IMR-90 (cell line): ENCODE measurements at regions not wholly inside any gene's neighbourhood (a gene's known extent, or its start where the extent isn't known, plus 50 kb on each side); places are given as distances from the start of the nearest gene placed in this dataset.

Source experiments
- ATAC-seq: fragments of 200-7000 bp; cut with Tn5 transposase; 2 replicates; pipeline ENCODE4 v1.9.1; 2020; ENCODE audit warnings: low read depth, mild to moderate bottlenecking, moderate library complexity
- BruUV-seq: library from RNA; stranded (reverse); fragments of 400-500 nt; replicated peaks from 2 replicates; lab custom pipeline; 2021; lab: Mats Ljungman, UMichigan
- CTCF ChIA-PET: fragments of 300-600 bp; formaldehyde crosslinking; extraction: SDS; loops from one replicate; lab custom pipeline; 2021; ENCODE audit warnings: antibody characterized with exemption; lab: Yijun Ruan, JAX
- POLR2A ChIA-PET: fragments of 300-600 bp; sonication (Branson Sonifier 250); formaldehyde crosslinking; loops from one replicate; lab custom pipeline; 2022; ENCODE audit warnings: antibody characterized with exemption; ENCODE audit not compliant: unreplicated experiment; lab: Charles Lee
- DNase-seq: peaks from one replicate; pipeline ENCODE4 v3.0.0; 2013
- H2AFZ ChIP-seq: replicated peaks from 2 replicates; pipeline ENCODE3; 2013; ENCODE audit warnings: low read length, mild to moderate bottlenecking; ENCODE audit not compliant: poor library complexity
- H2AK5ac ChIP-seq: 2 replicates; pipeline ENCODE4 v1.6.1; 2013; ENCODE audit warnings: low read depth, low read length, inconsistent platforms
- H2AK9ac ChIP-seq: replicated peaks from 2 replicates; pipeline ENCODE3; 2013; ENCODE audit warnings: mild to moderate bottlenecking, low read depth, low read length, moderate library complexity; ENCODE audit not compliant: poor library complexity
- H2BK120ac ChIP-seq: 2 replicates; pipeline ENCODE4 v1.6.1; 2013; ENCODE audit warnings: low read depth, low read length, inconsistent platforms
- H2BK15ac ChIP-seq: 3 replicates; pipeline ENCODE4 v1.6.1; 2013; ENCODE audit warnings: low read depth, low read length, inconsistent platforms
- H2BK20ac ChIP-seq: 2 replicates; pipeline ENCODE4 v1.6.1; 2013; ENCODE audit warnings: low read depth, mild to moderate bottlenecking, inconsistent platforms, low read length, moderate library complexity
- H2BK5ac ChIP-seq: 2 replicates; pipeline ENCODE4 v1.6.1; 2013; ENCODE audit warnings: mild to moderate bottlenecking, low read depth, low read length, inconsistent platforms; ENCODE audit not compliant: poor library complexity, severe bottlenecking
- H3K14ac ChIP-seq: replicated peaks from 2 replicates; pipeline ENCODE4 v1.6.1; 2013; ENCODE audit warnings: low read depth, low read length, inconsistent platforms
- H3K18ac ChIP-seq: 2 replicates; pipeline ENCODE4 v1.6.1; 2013; ENCODE audit warnings: low read depth, low read length, control low read depth
- H3K23ac ChIP-seq: 2 replicates; pipeline ENCODE4 v1.6.1; 2013; ENCODE audit warnings: low read depth, low read length, inconsistent platforms
- H3K27ac ChIP-seq: 2 replicates; pipeline ENCODE4 v1.5.1; 2013; ENCODE audit warnings: mild to moderate bottlenecking, control low read depth, low read length; ENCODE audit not compliant: insufficient read depth
- H3K27me3 ChIP-seq: 2 replicates; pipeline ENCODE4 v1.6.1; 2013; ENCODE audit warnings: low read length; ENCODE audit not compliant: control insufficient read depth, insufficient read depth
- H3K36me3 ChIP-seq: 2 replicates; pipeline ENCODE4 v1.6.1; 2013; ENCODE audit warnings: low read length, mixed read lengths; ENCODE audit not compliant: control insufficient read depth, insufficient read depth
- H3K4ac ChIP-seq: 2 replicates; pipeline ENCODE4 v1.6.1; 2013; ENCODE audit warnings: low read depth, low read length, inconsistent platforms
- H3K4me1 ChIP-seq: 2 replicates; pipeline ENCODE4 v1.6.1; 2013; ENCODE audit warnings: low read length, mixed read lengths; ENCODE audit not compliant: control insufficient read depth, insufficient read depth
- H3K4me2 ChIP-seq: 2 replicates; pipeline ENCODE4 v1.6.1; 2013; ENCODE audit warnings: low read depth, mild to moderate bottlenecking, control low read depth, low read length, moderate library complexity
- H3K4me3 ChIP-seq: 2 replicates; pipeline ENCODE4 v1.5.1; 2013; ENCODE audit warnings: low read depth, mild to moderate bottlenecking, control low read depth, low read length, moderate library complexity; ENCODE audit not compliant: insufficient read depth
- H3K56ac ChIP-seq: 2 replicates; pipeline ENCODE4 v1.6.1; 2013; ENCODE audit warnings: low read length, inconsistent platforms; ENCODE audit not compliant: insufficient read depth; ENCODE audit errors: extremely low read depth
- H3K79me1 ChIP-seq, 2 experiments: 2 replicates each; pipeline ENCODE4 v1.6.1; 2013; ENCODE audit warnings: low read length in 2 of 2, inconsistent platforms in 1 of 2, low read depth in 1 of 2
- H3K9ac ChIP-seq: 2 replicates; pipeline ENCODE4 v1.6.1; 2013; ENCODE audit warnings: low read depth, low read length, control low read depth
- H3K9me1 ChIP-seq: 2 replicates; pipeline ENCODE4 v1.6.1; 2013; ENCODE audit warnings: low read length, inconsistent platforms; ENCODE audit not compliant: insufficient read depth
- H3K9me3 ChIP-seq: 2 replicates; pipeline ENCODE4 v1.6.1; 2013; ENCODE audit warnings: low read length; ENCODE audit not compliant: control insufficient read depth, insufficient read depth
- H4K20me1 ChIP-seq: 2 replicates; pipeline ENCODE4 v1.6.1; 2013; ENCODE audit warnings: low read length, inconsistent platforms; ENCODE audit not compliant: insufficient read depth
- H4K5ac ChIP-seq: 2 replicates; pipeline ENCODE4 v1.6.1; 2013; ENCODE audit warnings: mild to moderate bottlenecking, low read depth, low read length, control low read depth
- H4K8ac ChIP-seq, 2 experiments: 2 replicates each; pipeline ENCODE4 v1.6.1; 2013; ENCODE audit warnings: low read depth in 2 of 2, low read length in 2 of 2, control low read depth in 1 of 2, inconsistent platforms in 1 of 2
- H4K91ac ChIP-seq: 2 replicates; pipeline ENCODE4 v1.6.1; 2013; ENCODE audit warnings: low read depth, low read length, inconsistent platforms; ENCODE audit not compliant: insufficient read depth
- ELK1 ChIP-seq: fragments of 150-350 bp; IDR thresholded peaks from 2 replicates; pipeline ENCODE4 v1.6.1; 2016; ENCODE audit warnings: low read depth, mild to moderate bottlenecking, low read length, moderate library complexity, borderline replicate concordance
- FOS ChIP-seq: fragments of 150-350 bp; IDR thresholded peaks from 2 replicates; pipeline ENCODE4 v1.6.1; 2016; ENCODE audit warnings: low read depth, low read length
- MAZ ChIP-seq: IDR thresholded peaks from 2 replicates; pipeline ENCODE4 v1.6.1; 2012; ENCODE audit warnings: low read depth, mild to moderate bottlenecking, low read length, improper control_type of control experiment, moderate library complexity, borderline replicate concordance
- RAD21 ChIP-seq: IDR thresholded peaks from 2 replicates; pipeline ENCODE4 v1.6.1; 2012; ENCODE audit warnings: low read length, improper control_type of control experiment
- WGBS, 2 experiments: methylation state at CpG; one replicate each; pipeline versions ENCODE4 v1.1.5 to v1.1.7; 2013; ENCODE audit warnings: missing lambda C conversion rate in 2 of 2; ENCODE audit not compliant: insufficient read length in 1 of 2; ENCODE audit errors: extremely low coverage in 2 of 2; 5-methylcytosine and 5-hydroxymethylcytosine counted together
- dilution Hi-C: fragments of 300-500 bp; cut with HindIII; formaldehyde crosslinking; loops from one replicate; pipeline ENCODE4 v1.14.3; 2018; ENCODE audit warnings: low sequenced_read_pairs; ENCODE audit not compliant: unreplicated experiment
- in situ Hi-C: fragments of 300-500 bp; cut with MboI; formaldehyde crosslinking; loops from 3 replicates; pipeline ENCODE4 v1.14.3; 2019; ENCODE audit warnings: low sequenced_read_pairs, inconsistent platforms, mixed read lengths
- intact Hi-C: fragments of 100-400 bp; cut with micrococcal nuclease; formaldehyde crosslinking; loops from 2 replicates; pipeline ENCODE4 v1.10.0; 2022

DNA sequence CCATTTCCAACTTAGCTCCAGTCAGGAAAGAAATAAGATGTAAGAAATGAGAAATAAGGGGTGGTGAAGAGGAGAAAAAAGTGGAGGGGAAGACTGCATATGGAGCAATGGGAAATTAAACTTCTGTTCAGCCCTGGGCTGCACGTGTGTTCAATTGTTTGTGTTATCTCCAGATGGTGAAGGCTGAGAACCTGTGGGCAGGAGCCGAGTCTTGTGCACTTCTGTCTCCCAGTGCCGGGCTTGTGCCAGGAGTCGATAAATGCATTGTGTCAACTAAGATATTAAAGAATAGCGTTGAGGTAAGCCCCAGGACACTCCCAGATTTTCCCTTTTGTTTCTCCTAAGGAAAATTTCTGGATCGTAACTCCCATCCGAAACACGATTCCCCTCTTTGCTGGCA is 98.2 kb downstream of the PRLHR start:
- Histone ChIP-seq H3K9me3 (no peaks in the 10 kb centered on the region; the same call in 1 of the 2 replicates), H2BK5ac (no peak overlapping the region), H4K91ac (no peak overlapping the region), H3K27ac (no peak overlapping the region), H3K18ac (no peak overlapping the region), H3K79me1 (no peaks in the 10 kb centered on the region), H3K4me2 (no peak overlapping the region), H2AK9ac (no peak overlapping the region), H3K4ac (no peak overlapping the region), H4K5ac (no peak overlapping the region), H3K4me3 (no peak overlapping the region), H2AFZ (no peak overlapping the region), H3K23ac (no peak overlapping the region), H3K14ac (no peak overlapping the region), H3K4me1 (no peaks in the 10 kb centered on the region), H3K27me3 (no peaks in the 10 kb centered on the region), H4K8ac (no peak overlapping the region), H3K36me3 (no peaks in the 10 kb centered on the region), H4K20me1 (no peaks in the 10 kb centered on the region), H2AK5ac (no peak overlapping the region), H3K9ac (no peak overlapping the region), H2BK120ac (no peak overlapping the region), H3K9me1 (no peaks in the 10 kb centered on the region), H3K56ac (no peak overlapping the region), H2BK15ac (no peak overlapping the region), H2BK20ac (no peak overlapping the region)
- in situ Hi-C loops: no loop called here
- BruUV-seq: no TSS peak
- ChIA-PET CTCF (no interaction called here), POLR2A (no interaction called here)
- no peak for TF ChIP-seq RAD21
- no peak for TF ChIP-seq ELK1
- no peak for TF ChIP-seq MAZ
- TF ChIP-seq FOS: no peak
- dilution Hi-C loops: no loop called here
- intact Hi-C loops: no loop called here
- DNase-seq (no peak), ATAC-seq (no peak)
- WGBS, 2 experiments: no CpG with 5 or more reads among the region's 8 CpGs
